DMS79 (cell line): ENCODE measurements at regions not wholly inside any gene's neighbourhood (a gene's known extent, or its start where the extent isn't known, plus 50 kb on each side); places are given as distances from the start of the nearest gene placed in this dataset.

Experiments
- DNase-seq: peaks from one replicate; lab custom pipeline; 2025; lab: John Stamatoyannopoulos, UW

GRCh38 chr6:20024316-20024673, 187.1 kb downstream of the ID4 start:
- no peak for DNase-seq

GRCh38 chr6:20024978-20025377, 187.3 kb downstream of the MBOAT1 start:
- no peak for DNase-seq

- no peak for DNase-seq
Observed at GRCh38 chr6:20025681-20026080, 186.6 kb downstream of the MBOAT1 start.

- DNase-seq = no peak
Observed at GRCh38 chr6:20028143-20028542, 184.1 kb downstream of the MBOAT1 start.

- DNase-seq = no peak
Observed at GRCh38 chr6:20028562-20028961, 183.7 kb downstream of the MBOAT1 start.

GRCh38 chr6:20029979-20030378, 182.3 kb downstream of the MBOAT1 start:
- DNase-seq = no peak

GRCh38 chr6:20031342-20031741, 180.9 kb downstream of the MBOAT1 start:
- DNase-seq = no peak

- no peak for DNase-seq
Observed at GRCh38 chr6:20033697-20034407, 178.4 kb downstream of the MBOAT1 start.

GRCh38 chr6:20034408-20034769, 177.9 kb downstream of the MBOAT1 start:
- DNase-seq = no peak

GRCh38 chr6:20036141-20036677, 176.1 kb downstream of the MBOAT1 start:
- no peak for DNase-seq

- no peak for DNase-seq
Observed at GRCh38 chr6:20038410-20039204, 173.7 kb downstream of the MBOAT1 start.

GRCh38 chr6:20044883-20045282, 167.4 kb downstream of the MBOAT1 start:
- peak; percentile 98 for DNase-seq
